Liver (tissue), 8 donors: ENCODE measurements at regions not wholly inside any gene's neighbourhood (a gene's known extent, or its start where the extent isn't known, plus 50 kb on each side); places are given as distances from the start of the nearest gene placed in this dataset.

Experiments used
- DNase-seq: peaks from one replicate; pipeline ENCODE4 v3.0.0-alpha.2; 2017; ENCODE audit warnings: low spot score
- H3K27ac ChIP-seq, 2 donors: one replicate each; pipeline ENCODE4 v1.7.0; 2013; ENCODE audit warnings: inconsistent platforms in 2 of 2, low read length in 2 of 2, control low read depth in 1 of 2, low read depth in 1 of 2, mild to moderate bottlenecking in 1 of 2
- H3K27me3 ChIP-seq, 4 donors: one replicate each; pipeline versions ENCODE4 v1.6.1 to v1.7.0; 2013; ENCODE audit warnings: low read length in 3 of 4, inconsistent platforms in 1 of 4, mild to moderate bottlenecking in 1 of 4, moderate library complexity in 1 of 4; ENCODE audit not compliant: control insufficient read depth in 4 of 4, insufficient read depth in 4 of 4
- H3K36me3 ChIP-seq, 4 donors: one replicate each; pipeline versions ENCODE4 v1.6.1 to v1.7.0; 2013; ENCODE audit warnings: low read length in 3 of 4, mild to moderate bottlenecking in 3 of 4, low read depth in 1 of 4, moderate library complexity in 1 of 4; ENCODE audit not compliant: control insufficient read depth in 4 of 4, insufficient read depth in 3 of 4
- H3K4me1 ChIP-seq, 4 donors: one replicate each; pipeline versions ENCODE4 v1.6.1 to v1.7.0; 2013; ENCODE audit warnings: low read length in 3 of 4, mild to moderate bottlenecking in 3 of 4, moderate library complexity in 1 of 4; ENCODE audit not compliant: control insufficient read depth in 4 of 4, insufficient read depth in 4 of 4
- H3K4me3 ChIP-seq, 3 donors: one replicate each; pipeline versions ENCODE4 v1.6.1 to v1.7.0; 2013; ENCODE audit warnings: low read length in 3 of 3, control low read depth in 1 of 3, low read depth in 1 of 3, mild to moderate bottlenecking in 1 of 3
- H3K9ac ChIP-seq, 2 donors: one replicate each; pipeline ENCODE4 v1.7.0; 2013; ENCODE audit warnings: low read length in 2 of 2, mild to moderate bottlenecking in 2 of 2, moderate library complexity in 2 of 2, control low read depth in 1 of 2, low read depth in 1 of 2
- H3K9me3 ChIP-seq, 4 donors: one replicate each; pipeline versions ENCODE4 v1.6.1 to v1.7.0; 2013; ENCODE audit warnings: low read length in 3 of 4; ENCODE audit not compliant: control insufficient read depth in 4 of 4
- FOXA1 ChIP-seq: IDR thresholded peaks from 2 replicates; pipeline ENCODE4 v1.6.1; 2016; ENCODE audit warnings: antibody characterized with exemption
- FOXA2 ChIP-seq: IDR thresholded peaks from 2 replicates; pipeline ENCODE4 v1.6.1; 2016; ENCODE audit warnings: antibody characterized with exemption
- GABPA ChIP-seq, 2 donors: IDR thresholded peaks in 1 of 2; conservative IDR thresholded peaks in 1 of 2; 2 replicates each; pipeline ENCODE4 v1.6.1; 2016; ENCODE audit warnings: antibody characterized with exemption in 2 of 2, mild to moderate bottlenecking in 1 of 2, moderate library complexity in 1 of 2
- HNF4A ChIP-seq, 2 donors: conservative IDR thresholded peaks; 2 replicates each; pipeline ENCODE4 v1.6.1; 2016; ENCODE audit warnings: antibody characterized with exemption in 2 of 2, mild to moderate bottlenecking in 2 of 2
- JUND ChIP-seq, 2 donors: IDR thresholded peaks; 2 replicates each; pipeline ENCODE4 v1.6.1; 2016; ENCODE audit warnings: antibody characterized with exemption in 2 of 2
- RAD21 ChIP-seq, 2 donors: IDR thresholded peaks; 2 replicates each; pipeline ENCODE4 v1.6.1; 2016; ENCODE audit warnings: antibody characterized with exemption in 2 of 2, mild to moderate bottlenecking in 2 of 2
- RXRA ChIP-seq, 2 donors: IDR thresholded peaks; 2 replicates each; pipeline ENCODE4 v1.6.1; 2017 to 2018; ENCODE audit warnings: antibody characterized with exemption in 2 of 2, mild to moderate bottlenecking in 1 of 2
- SP1 ChIP-seq: IDR thresholded peaks from 2 replicates; pipeline ENCODE4 v1.6.1; 2018; ENCODE audit warnings: antibody characterized with exemption, mild to moderate bottlenecking
- YY1 ChIP-seq: IDR thresholded peaks from 2 replicates; pipeline ENCODE4 v1.6.1; 2016; ENCODE audit warnings: antibody characterized with exemption, mild to moderate bottlenecking
- WGBS: extraction: QIAGEN DNeasy Blood & Tissue Kit; methylation state at CpG from one replicate; pipeline ENCODE4 v1.1.7; 2013; 5-methylcytosine and 5-hydroxymethylcytosine counted together
- TF ChIP-seq, protein P1 (sequence below): IDR thresholded peaks from 2 replicates; pipeline ENCODE4 v1.6.1; 2016; ENCODE audit warnings: antibody characterized with exemption
- TF ChIP-seq, protein P2 (sequence below): fragments of 150-350 bp; IDR thresholded peaks from 2 replicates; pipeline ENCODE4 v1.5.1; 2017; ENCODE audit warnings: improper control_type of control experiment, low read depth, low read length; ENCODE audit not compliant: missing input control
- TF ChIP-seq, protein P3 (sequence below): IDR thresholded peaks from 2 replicates; pipeline ENCODE4 v1.6.1; 2016; ENCODE audit warnings: antibody characterized with exemption, mild to moderate bottlenecking
- donor health status: healthy.
- donor health status: healthy.
- donor health status: healthy.
- donor health status: healthy.
- donor health status: healthy.

DNA sequence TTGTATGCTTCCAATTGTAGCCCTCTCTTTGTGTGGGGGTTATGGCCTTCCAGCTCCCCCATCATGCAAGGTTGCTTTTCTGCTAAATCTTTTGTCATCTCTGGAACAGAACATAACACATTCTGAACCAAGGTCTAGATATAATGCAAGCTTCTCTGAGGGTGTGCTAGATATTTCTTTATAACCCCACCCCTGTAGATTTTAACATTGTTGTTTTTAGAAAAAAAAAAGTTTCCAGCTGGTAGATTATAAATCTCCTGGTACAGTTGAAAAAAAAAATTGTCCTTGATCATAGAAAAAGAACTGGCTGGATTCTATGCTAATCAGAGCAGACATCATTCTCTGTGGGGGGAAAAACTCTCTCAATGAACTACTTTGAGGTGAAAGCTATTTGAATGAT is 363.3 kb downstream of the METTL15 start:
- no peak overlapping the region for H3K4me3 ChIP-seq
- H3K9me3 ChIP-seq, result no peaks in the 10 kb centered on the region
- H3K9ac ChIP-seq, result no peak overlapping the region
- H3K4me1 ChIP-seq, result no peaks in the 10 kb centered on the region
- no peaks in the 10 kb centered on the region for H3K27me3 ChIP-seq
- H3K27ac ChIP-seq, result no peak overlapping the region
- DNase-seq, result no peak
- no peaks in the 10 kb centered on the region for H3K36me3 ChIP-seq
- TF ChIP-seq FOXA2 (no peak), JUND (IDR thresholded peaks at IDR 0.05) (no peak), RXRA (IDR thresholded peaks at IDR 0.05) (no peak), YY1 (no peak)

DNA sequence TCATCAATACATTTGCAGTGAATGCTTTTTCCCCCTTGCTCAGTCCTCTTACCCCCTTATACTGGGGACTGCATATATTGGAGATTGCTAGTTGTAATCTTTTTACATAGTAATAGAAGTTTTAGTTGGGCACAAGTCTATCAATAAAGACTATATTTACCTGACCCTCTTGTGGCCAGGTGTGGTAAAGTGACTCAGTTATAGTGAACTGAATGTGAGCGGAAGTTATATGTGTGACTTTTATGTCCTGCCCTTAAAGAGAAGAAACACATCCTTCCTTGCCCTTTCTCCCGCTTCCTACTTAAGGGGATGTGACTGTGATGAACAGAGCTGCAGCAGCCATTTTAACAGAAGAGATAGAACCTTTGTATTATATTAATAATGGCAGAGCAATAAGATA is 362.0 kb downstream of the METTL15 start:
- Histone ChIP-seq H3K27me3 (no peaks in the 10 kb centered on the region), H3K9me3 (no peaks in the 10 kb centered on the region), H3K4me1 (no peaks in the 10 kb centered on the region), H3K4me3 (no peak overlapping the region), H3K36me3 (no peaks in the 10 kb centered on the region), H3K9ac (no peak overlapping the region), H3K27ac (no peak overlapping the region)
- TF ChIP-seq HNF4A (conservative IDR thresholded peaks at IDR 0.05) (no peak), FOXA1 (no peak), RAD21 (IDR thresholded peaks at IDR 0.05) (no peak), YY1 (no peak), SP1 (no peak), RXRA (IDR thresholded peaks at IDR 0.05) (no peak), GABPA (IDR thresholded peaks at IDR 0.05 in 1 of 2, conservative IDR thresholded peaks at IDR 0.05 in 1 of 2) (no peak)
- TF ChIP-seq, protein P1, sequence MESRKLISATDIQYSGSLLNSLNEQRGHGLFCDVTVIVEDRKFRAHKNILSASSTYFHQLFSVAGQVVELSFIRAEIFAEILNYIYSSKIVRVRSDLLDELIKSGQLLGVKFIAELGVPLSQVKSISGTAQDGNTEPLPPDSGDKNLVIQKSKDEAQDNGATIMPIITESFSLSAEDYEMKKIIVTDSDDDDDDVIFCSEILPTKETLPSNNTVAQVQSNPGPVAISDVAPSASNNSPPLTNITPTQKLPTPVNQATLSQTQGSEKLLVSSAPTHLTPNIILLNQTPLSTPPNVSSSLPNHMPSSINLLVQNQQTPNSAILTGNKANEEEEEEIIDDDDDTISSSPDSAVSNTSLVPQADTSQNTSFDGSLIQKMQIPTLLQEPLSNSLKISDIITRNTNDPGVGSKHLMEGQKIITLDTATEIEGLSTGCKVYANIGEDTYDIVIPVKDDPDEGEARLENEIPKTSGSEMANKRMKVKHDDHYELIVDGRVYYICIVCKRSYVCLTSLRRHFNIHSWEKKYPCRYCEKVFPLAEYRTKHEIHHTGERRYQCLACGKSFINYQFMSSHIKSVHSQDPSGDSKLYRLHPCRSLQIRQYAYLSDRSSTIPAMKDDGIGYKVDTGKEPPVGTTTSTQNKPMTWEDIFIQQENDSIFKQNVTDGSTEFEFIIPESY, result no peak
- TF ChIP-seq, protein P2, sequence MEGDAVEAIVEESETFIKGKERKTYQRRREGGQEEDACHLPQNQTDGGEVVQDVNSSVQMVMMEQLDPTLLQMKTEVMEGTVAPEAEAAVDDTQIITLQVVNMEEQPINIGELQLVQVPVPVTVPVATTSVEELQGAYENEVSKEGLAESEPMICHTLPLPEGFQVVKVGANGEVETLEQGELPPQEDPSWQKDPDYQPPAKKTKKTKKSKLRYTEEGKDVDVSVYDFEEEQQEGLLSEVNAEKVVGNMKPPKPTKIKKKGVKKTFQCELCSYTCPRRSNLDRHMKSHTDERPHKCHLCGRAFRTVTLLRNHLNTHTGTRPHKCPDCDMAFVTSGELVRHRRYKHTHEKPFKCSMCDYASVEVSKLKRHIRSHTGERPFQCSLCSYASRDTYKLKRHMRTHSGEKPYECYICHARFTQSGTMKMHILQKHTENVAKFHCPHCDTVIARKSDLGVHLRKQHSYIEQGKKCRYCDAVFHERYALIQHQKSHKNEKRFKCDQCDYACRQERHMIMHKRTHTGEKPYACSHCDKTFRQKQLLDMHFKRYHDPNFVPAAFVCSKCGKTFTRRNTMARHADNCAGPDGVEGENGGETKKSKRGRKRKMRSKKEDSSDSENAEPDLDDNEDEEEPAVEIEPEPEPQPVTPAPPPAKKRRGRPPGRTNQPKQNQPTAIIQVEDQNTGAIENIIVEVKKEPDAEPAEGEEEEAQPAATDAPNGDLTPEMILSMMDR, result no peak
- TF ChIP-seq, protein P3, sequence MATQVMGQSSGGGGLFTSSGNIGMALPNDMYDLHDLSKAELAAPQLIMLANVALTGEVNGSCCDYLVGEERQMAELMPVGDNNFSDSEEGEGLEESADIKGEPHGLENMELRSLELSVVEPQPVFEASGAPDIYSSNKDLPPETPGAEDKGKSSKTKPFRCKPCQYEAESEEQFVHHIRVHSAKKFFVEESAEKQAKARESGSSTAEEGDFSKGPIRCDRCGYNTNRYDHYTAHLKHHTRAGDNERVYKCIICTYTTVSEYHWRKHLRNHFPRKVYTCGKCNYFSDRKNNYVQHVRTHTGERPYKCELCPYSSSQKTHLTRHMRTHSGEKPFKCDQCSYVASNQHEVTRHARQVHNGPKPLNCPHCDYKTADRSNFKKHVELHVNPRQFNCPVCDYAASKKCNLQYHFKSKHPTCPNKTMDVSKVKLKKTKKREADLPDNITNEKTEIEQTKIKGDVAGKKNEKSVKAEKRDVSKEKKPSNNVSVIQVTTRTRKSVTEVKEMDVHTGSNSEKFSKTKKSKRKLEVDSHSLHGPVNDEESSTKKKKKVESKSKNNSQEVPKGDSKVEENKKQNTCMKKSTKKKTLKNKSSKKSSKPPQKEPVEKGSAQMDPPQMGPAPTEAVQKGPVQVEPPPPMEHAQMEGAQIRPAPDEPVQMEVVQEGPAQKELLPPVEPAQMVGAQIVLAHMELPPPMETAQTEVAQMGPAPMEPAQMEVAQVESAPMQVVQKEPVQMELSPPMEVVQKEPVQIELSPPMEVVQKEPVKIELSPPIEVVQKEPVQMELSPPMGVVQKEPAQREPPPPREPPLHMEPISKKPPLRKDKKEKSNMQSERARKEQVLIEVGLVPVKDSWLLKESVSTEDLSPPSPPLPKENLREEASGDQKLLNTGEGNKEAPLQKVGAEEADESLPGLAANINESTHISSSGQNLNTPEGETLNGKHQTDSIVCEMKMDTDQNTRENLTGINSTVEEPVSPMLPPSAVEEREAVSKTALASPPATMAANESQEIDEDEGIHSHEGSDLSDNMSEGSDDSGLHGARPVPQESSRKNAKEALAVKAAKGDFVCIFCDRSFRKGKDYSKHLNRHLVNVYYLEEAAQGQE, result no peak
- 97% methylated on average over 2 of the region's 2 CpGs for WGBS
- no peak for DNase-seq
